GOT3 (cell line): ENCODE measurements at regions not wholly inside any gene's neighbourhood (a gene's known extent, or its start where the extent isn't known, plus 50 kb on each side); places are given as distances from the start of the nearest gene placed in this dataset.
"Not testable (repeated sequence)": the region's sequence is repeated elsewhere in the genome, so short reads cannot be mapped to it uniquely, and the experiment has no call there.

Experiments used
- DNase-seq: peaks from one replicate; lab custom pipeline; 2025; ENCODE audit warnings: mixed read lengths; lab: John Stamatoyannopoulos, UW

DNA sequence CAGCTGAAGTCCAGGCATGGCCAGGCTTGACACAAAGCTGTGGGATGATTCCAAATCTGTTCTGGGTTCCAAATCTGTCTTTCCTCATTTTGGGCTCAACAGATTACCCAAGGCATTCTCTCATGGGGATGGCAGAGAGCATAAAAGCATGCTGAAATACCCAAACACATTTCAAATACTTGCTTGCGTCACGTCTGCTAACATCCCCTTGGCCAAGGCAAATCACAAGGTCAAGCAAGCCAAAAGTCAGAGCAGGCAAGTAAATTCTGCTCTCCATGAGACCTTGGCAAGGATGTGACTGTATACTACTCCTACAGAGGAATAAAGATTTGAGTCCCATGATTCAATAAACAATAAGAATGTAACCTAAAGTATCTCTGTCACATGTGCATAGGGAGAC lies 306.7 kb downstream of the EPB41L4A start:
- DNase-seq = no peak

DNA sequence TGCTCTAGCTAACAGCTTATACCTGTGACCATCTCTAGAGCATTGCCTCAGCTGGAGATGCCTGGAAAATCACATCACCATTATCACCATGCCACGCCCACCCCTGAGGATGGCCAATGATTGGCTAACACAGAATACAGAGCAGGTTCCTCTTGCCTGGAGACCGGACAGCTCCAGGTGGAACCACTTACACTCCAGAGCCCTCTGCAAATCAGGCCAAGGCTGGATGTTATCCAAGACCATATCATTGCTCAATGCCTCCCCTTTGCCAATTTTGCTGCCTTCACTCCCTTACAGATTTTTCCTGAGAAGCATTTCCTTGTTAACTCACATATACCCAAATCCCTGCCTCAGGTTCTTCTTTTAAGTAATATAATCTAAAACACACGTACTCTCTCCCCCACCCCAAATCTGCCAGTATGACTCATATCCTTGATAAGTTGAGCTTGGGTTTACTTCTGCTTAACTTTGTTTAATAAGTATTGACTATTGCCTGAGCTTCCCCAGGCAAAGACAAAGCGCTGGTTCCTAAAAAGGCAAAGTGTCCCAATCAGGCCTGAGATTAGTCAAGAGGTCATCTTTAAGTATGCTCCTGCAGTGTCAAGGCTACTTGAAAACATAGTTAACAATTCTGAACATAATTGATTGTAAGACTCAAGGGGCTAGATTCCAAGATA lies 309.6 kb downstream of the EPB41L4A start:
- DNase-seq = no peak

DNA sequence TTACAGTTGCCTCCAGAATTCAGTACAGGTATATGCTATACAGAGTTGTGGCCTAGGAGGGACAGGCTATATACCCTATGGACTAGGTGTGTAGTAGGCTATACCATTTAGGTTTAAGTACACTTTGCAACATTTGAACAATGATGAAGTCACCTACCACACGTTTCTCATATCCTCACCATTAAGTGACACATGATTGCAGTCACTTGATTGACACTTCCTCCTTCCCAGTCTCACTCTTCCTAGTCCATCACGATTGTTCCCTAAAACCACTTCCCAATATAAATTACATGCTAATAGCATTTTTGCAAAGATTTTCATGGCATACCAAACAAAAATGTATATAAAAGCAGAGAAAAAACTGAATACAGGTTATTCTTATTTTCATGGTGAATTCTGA lies 312.2 kb downstream of the EPB41L4A start:
- DNase-seq = no peak

DNA sequence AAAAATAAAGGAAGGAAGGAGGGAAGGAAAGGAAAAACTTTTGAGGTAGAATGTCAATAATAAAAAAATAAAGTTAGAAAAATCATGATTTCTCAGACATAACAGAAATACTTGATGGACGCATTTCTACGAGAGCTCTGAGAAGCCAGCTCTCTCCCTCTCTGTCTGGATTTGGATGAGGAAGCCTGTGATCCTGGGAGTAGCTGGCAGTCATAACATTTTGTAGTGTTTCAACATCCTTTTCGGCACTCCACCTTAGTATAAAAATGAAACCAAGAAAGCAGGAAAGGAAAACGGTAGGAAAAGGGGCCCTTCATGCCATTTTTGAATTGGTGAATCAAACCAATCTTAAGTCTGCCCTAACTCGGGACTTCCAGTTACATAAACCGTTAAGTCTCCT lies 321.3 kb downstream of the EPB41L4A start:
- no peak for DNase-seq

DNA sequence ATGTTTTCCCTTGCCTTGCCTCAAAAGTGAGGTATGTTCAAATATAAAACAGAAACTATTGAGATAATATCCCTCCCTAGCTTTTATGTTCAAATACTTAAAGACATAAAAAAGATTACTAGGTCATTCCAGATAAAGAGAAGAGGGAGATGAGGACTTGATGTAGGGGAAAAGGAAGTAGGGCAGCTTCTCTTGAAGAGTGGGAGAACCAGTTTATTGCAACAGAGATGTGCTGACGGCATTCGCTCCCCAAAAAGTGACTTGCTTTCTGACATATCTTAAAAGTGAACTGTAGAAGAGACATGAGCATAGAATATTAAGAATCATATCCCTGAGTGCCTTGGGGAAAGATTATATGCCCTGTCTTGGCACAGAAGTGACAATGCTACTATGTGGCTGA lies 330.2 kb upstream of the NREP start:
- no peak for DNase-seq

DNA sequence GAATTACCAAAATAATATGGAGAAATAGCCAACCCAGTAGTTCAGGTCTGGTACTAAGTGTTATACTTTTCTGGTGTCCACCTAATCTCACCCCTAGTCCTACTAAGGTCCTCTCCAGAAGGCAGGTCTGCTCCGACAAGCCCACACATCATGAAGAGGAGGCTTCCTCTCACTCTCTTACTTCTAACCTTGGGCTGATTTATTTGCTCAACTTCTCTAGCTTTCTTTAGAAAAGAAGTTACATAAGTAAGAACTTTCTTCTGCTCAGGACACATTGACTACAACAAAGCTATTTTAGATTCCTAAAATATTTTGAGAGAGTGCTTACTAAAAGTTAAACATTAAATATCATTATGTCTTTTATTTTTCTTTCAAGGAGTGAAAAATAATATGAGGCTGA lies 329.7 kb upstream of the NREP start:
- no peak for DNase-seq

DNA sequence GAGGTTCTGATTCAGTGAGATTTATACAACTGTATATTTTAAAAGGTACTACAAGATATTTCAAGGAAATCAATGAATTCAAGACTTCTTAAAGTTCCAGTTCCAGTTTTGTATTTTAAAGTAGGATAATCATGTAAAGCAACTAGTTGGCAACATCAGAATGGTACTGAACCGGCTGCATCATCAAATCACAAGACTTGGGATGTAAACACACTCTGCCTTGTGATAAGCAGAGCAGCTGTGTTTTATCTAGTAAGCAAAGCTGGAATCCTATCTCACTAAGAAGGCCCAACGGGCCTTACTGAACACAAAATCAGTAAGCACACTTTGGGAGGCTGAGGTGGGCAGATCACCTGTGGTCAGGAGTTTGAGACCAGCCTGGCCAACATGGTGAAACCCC lies 327.2 kb upstream of the NREP start:
- DNase-seq = no peak

DNA sequence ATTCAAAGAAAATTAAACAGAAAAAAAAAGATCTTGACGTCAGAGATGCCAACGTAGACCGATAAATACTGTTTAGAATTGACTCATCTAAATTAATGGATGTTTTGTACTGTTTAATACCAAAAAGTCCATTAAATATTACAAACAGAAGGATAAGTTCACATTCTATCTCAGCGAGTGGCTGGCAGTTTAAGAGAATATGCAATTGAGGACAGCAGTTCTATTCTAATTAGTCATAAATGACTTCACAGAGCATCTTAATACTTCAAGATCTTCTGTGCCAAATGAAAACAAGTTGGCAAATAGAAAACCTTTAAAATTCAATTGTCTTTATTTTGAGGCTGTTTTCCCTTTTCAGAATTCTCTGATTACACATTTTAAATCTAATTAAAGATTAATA lies 326.6 kb upstream of the NREP start:
- no peak for DNase-seq

DNA sequence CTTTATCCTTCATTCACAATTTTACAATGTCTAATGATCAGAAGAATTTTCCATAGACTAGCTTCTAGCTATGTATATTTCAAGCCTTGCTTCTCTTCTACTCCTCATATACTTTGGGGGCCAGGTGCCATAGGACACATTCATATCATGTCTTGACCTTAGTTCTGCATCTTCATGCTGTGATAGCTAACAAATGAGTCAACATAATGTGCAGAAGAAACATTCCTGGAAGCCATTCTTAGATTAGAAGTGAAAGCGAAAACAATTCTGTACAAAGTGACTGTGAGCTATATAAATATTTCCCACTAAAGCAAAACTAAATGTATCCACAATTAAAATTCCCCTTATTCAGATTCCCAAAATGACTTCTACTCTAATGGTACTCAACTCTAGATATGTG lies 320.2 kb upstream of the NREP start:
- no peak for DNase-seq

DNA sequence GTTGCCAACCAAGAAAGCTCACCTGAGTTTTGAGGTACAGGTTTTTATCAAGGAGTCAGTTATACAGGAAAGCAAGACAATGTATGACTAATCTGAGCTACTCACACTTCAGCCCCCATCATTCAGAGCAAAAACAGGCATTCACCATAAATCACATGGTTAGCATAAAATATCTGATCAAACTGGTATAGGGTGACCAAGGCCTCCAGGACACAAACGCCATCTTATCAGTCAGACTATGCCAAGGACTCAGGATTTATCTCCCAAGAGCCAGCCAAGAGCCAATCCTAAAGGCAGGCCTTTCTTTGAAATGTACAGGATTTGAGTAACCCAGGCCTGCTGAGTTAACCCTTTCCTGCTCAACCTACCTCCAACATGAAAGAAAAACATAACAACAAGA lies 313.0 kb upstream of the NREP start:
- no peak for DNase-seq

DNA sequence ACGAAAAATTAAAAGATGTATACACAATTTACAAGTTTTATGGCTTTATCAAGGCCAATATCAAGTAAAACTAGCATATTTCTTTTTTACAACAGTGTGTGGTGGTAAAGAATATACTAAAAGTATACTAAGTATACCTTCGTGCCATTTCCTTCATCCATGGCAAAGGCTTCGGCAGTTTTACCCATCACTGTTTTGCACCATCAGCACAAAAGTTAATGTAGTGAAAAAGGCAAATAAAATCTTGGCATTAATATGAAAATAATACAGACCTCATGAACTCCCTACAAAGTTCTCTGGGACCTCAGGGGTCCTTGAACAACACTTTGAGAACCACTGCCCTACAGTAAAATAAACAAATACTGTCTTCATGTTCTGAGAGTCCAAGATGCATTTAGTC lies 312.3 kb upstream of the NREP start:
- DNase-seq = no peak

DNA sequence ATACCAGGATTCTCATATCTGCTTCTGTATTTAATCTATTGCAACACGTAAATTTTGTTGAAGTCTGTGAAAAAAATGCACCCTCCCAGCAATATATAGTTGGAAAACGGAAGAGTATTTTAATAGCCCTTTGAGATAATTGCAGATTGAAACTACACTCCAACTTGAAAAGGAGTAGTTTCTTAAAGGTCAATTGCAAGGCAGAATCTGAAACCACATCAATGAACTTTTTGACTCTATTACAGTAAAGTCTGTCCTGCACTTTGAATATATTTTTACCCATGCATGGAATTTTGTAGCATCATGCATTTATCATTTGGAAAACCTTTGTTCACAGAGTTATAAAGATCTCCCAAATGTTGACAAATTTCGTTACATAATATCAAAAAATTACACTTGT lies 311.6 kb upstream of the NREP start:
- DNase-seq = no peak

DNA sequence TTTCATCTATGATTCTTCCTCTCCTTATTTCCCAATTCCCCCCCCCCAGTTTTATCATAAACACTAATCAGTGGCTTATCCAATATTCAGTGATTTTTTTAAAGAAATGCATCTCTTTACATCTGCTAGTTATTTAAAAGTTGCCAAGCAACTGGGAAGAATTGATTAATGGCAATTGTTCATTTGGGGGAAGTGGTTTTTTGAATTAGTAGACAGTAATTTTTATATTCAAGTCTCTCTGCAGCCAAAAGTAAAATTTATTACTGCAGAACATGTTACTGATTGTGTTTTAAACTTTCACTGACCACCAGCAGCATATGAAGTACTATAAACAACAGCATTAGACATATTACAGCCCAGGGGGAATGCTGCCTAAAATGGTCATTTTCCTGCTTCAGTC lies 308.8 kb upstream of the NREP start:
- DNase-seq = no peak

DNA sequence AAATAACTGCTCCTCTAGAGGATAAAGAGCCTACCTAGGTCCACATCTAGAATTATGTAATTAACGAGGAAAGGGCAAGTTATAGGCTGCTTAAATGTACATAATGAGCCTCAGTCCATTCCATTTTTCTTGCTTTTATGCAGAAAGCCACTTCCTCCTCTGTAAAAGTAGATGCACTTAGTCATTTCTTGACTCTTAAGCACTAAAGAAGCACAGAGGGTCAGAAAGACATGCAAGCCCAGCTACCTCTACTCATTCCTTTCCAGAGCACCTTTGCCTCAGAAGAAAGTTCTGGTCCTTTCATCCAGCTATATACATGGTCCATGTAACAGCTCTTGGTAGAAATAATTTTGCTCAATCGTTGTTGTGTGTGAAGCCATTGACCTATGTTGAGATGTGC lies 308.0 kb upstream of the NREP start:
- DNase-seq = no peak

DNA sequence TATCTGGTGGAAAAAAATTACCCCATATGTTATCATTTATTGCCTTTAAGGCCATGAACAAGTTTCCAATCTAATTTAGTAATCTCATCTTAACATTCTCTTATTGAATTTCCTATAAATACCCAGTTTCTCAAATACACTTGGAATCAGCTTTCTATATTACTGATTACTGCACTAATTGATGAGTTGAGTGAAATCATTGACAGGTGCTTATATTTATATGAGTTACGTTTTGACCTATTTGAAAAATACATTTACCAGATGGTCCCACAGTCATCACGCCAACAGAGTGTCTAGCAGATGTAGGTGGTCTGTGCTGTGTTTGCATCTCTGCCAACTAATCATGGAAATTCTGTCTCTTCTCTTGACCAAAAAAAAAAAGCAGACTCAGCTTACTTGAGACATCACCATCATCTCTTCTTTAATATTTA lies 307.3 kb upstream of the NREP start:
- DNase-seq = no peak

DNA sequence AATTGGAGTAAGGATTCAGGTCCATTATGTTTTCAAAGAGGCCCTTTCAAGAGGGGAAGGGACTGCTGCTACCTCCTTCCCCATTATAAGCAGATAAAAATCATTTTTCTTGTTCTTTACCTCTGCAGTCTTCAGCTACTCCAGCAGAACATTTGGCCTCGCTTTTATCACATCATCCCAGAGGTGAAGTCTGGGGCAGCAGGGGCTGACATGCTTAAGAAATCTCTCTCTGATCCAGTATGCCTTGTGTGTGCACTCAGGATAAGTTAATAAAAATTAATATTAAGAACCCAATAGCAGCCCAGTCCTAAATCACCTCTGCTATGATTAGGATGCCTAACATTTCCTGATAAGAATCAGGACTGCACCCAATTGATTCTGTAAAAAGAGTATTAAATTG lies 306.9 kb upstream of the NREP start:
- DNase-seq = no peak

DNA sequence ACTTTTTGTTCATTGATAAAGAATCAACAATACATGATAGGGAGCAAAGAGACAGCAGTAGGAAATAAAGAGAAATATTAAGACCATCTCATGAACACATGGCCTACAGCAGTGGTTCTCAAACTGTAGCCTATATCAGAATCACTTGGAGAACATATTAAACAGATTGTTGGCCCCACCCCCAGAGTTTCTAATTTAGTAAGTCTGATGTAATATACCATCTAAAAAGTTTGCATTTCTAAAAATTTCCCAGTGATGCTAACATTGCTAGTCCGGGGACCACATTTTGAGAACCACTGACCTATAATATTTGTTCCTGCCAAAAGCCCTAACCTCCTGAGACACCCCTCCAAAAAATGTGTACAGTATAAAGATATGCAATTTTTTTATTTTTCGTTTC lies 306.2 kb upstream of the NREP start:
- DNase-seq = no peak

DNA sequence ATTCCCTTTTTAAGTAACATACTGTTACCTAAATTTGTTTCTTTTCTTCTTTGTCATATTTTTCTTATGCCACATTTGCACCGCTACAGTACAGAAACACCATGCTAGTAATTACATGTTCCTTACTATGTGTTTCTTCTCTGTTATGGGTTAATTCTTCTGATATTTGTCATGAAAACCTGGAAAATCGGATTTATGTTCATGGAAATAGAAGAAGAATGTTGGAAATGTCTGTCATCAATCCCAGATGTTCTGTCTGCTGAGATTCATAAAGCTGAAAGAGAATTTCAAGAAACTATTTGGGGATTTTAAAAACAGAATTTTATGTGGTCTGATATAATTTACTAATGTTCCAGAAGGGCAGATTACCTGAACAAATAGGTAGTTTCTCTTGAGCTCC lies 305.2 kb upstream of the NREP start:
- DNase-seq = no peak

DNA sequence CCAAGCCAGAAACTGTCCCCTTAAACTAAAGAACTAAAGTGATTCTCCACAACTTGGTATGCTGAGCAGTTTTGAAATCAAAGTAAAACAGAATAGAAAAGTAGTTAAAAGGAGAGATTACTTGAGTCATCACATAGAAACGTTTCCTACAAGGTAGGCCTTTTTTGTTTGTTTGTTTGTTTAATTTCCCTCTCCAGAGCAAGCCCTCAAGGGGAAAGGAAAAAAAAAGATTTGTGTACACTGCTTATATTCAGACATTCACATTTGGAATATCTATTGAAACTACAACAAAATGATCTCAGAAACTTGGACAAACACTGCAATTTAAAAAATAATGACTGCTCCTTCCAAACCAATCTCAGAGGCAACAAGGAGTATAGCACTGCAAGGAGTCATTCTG lies 304.7 kb upstream of the NREP start:
- no peak for DNase-seq

DNA sequence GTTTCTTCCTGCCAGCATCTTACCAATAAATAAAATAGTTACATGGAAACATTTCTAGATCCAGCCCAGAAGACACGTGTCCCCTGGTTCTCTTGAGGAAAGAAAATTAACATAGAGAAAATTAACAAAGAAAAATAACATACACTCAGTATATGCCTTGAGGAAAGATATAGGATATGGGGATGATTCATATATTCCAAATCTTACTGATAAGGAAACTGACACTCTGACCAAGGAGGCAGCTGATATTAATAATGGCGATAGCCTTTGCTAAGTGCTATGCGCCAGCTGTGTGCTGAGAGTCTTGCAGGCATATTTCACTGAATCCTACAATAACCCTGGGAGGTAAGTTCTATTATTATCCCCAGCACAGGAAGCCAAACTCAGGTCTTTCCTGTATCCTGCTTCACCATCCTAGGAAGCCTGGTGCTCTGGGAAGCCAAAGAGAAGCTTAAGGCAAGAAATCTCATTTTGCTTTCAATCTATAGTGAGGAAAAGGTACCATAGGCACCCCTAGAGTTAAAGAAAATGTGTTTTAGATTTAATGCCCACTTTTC lies 302.7 kb upstream of the NREP start:
- no peak for DNase-seq

DNA sequence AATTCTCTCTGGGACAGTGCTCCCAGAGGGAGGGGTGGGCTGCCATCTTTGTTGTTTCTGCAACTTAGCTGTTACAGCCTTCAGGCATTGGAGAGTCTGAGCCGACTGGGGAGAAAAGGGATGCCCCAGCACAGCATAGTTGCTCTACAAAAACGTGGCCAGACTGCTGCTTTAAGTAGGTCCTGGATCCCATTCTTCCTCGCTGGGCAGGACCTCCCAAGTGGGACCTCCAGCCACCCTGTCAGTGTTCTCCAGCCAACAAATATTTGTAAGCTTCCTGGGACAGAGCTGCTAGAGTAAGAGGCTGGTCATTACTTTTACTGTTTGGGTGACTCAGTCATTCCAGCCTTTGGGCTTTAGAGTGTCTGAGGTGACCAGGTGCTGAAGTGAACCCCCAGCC lies 292.7 kb upstream of the NREP start:
- no peak for DNase-seq

DNA sequence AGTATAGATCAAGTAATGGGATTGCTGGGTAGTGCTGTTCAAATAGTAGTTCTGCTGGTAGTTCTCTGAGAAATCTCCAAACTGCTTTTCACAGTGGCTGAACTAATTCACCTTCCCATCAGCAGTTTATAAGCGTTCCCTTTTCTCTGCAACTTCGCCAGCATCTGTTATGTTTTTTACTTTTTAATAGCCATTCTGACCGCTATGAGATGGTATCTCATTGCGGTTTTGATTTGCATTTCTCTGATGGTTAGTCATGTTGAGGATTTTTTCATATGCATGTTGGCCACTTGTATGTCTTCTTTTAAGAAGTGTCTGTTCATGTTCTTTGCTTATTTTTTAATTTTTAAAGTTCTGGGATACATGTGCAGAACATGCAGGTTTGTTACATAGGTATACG lies 279.2 kb upstream of the NREP start:
- no peak for DNase-seq

DNA sequence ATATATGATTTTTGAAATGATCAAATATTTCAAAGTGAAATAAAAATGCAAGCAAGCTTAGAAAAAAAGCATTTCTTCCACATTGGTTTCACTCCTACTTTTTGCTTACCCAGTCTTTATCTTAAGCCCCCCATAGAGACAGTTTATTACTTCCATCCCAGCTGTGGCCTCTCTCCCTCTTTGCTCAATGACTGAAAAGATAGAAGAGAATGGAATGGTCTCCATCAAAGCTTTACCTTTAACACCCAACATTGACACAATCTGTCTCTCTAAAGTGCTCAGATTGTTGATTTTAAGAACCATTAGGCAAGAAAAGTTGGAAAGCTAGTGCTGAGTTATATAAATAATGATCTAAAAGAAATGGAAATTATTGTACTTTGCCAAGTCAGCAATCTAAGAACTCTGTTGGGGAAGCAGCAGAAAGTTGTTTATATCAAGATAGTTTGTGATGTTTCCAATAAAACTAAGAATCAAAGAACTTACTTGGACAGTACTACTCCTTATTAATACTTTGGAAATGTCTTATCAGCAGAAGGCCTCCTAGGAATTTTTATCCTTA lies 277.5 kb upstream of the NREP start:
- DNase-seq = no peak

DNA sequence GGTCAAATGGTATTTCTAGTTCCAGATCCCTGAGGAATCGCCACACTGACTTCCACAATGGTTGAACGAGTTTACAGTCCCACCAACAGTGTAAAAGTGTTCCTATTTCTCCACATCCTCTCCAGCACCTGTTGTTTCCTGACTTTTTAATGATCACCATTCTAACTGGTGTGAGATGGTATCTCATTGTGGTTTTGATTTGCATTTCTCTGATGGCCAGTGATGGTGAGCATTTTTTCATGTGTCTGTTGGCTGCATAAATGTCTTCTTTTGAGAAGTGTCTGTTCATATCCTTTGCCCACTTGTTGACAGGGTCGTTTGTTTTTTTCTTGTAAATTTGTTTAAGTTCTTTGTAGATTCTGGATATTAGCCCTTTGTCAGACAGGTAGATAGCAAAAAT lies 269.9 kb upstream of the NREP start:
- not testable (repeated sequence) for DNase-seq
